ENCODE measurements at regions not wholly inside any gene's neighbourhood (a gene's known extent, or its start where the extent isn't known, plus 50 kb on each side); places are given as distances from the start of the nearest gene placed in this dataset.

DNA sequence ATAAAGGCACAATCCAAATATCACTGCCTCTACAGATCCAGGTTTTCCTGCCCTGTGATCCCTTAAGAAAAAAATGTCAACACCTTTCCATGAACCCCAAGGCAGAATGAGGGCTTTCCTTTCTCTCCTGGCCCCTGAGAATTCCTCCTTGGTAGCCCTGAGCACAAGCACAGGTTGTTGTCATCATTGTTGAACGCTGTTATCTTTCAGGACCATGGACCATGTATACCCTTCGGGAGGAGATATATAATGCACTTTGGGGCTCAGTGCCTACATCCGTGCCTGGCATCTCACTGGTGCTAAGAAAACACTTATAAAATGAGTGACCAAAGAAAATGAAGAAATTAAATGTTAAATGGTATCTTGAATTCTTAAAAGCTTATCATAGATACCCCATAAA is 296.2 kb downstream of the SETD4 start:
- ChIA-PET POLR2A (no interaction called here), CTCF (interaction anchor here (1.1 to 1.5 kb wide), 2 partner anchors 15 to 76 kb away, joined by 3 to 5 read pairs; no protein-coding TSS in a partner anchor)
- WGBS (ENCODE audit: low lambda C conversion rate) = 10% methylated on average over 3 of the region's 3 CpGs
- Histone ChIP-seq H3K27me3 (ENCODE audit: insufficient read depth) (no peaks in the 10 kb centered on the region; the same call in 1 of the 2 replicates), H3F3A (replicated peaks; ENCODE audit: insufficient read depth) (no peaks in the 10 kb centered on the region), H2AFZ (ENCODE audit: low read depth) (no peak overlapping the region), H3K27ac (ENCODE audit: low read depth in 2 of 2, low read length in 1 of 2) (no peak overlapping the region), H3K9me2 (no peaks in the 10 kb centered on the region), H3K9me3 (no peaks in the 10 kb centered on the region), H3K36me3 (replicated peaks in 1 of 2; ENCODE audit: control insufficient read depth in 1 of 2, insufficient read depth in 2 of 2, low read length in 1 of 2) (no peaks in the 10 kb centered on the region), H3K9ac (no peak overlapping the region), H4K20me1 (ENCODE audit: insufficient read depth) (no peaks in the 10 kb centered on the region), H3K79me2 (ENCODE audit: insufficient read depth) (no peaks in the 10 kb centered on the region), H3K4me3 (ENCODE audit: low read depth in 2 of 2, low read length in 1 of 2) (no peak overlapping the region), H3K4me1 (ENCODE audit: control insufficient read depth in 1 of 2, insufficient read depth in 2 of 2, low read depth in 1 of 2, low read length in 1 of 2) (no peaks in the 10 kb centered on the region), H3K4me2 (no peak overlapping the region)
- DNase-seq = no peak
- TF ChIP-seq, protein P1, sequence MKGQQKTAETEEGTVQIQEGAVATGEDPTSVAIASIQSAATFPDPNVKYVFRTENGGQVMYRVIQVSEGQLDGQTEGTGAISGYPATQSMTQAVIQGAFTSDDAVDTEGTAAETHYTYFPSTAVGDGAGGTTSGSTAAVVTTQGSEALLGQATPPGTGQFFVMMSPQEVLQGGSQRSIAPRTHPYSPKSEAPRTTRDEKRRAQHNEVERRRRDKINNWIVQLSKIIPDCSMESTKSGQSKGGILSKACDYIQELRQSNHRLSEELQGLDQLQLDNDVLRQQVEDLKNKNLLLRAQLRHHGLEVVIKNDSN (IDR thresholded peaks at IDR 0.05; ENCODE audit: borderline replicate concordance, low read depth) = no peak
- TF ChIP-seq TCF12 (IDR thresholded peaks at IDR 0.05) (no peak), EP300 (IDR thresholded peaks at IDR 0.05; ENCODE audit: borderline replicate concordance in 1 of 2, low read depth in 1 of 2, low read length in 1 of 2) (no peak), SIN3A (IDR thresholded peaks at IDR 0.05; ENCODE audit: borderline replicate concordance, low read depth, low read length) (no peak)
- TF ChIP-seq, protein P2, sequence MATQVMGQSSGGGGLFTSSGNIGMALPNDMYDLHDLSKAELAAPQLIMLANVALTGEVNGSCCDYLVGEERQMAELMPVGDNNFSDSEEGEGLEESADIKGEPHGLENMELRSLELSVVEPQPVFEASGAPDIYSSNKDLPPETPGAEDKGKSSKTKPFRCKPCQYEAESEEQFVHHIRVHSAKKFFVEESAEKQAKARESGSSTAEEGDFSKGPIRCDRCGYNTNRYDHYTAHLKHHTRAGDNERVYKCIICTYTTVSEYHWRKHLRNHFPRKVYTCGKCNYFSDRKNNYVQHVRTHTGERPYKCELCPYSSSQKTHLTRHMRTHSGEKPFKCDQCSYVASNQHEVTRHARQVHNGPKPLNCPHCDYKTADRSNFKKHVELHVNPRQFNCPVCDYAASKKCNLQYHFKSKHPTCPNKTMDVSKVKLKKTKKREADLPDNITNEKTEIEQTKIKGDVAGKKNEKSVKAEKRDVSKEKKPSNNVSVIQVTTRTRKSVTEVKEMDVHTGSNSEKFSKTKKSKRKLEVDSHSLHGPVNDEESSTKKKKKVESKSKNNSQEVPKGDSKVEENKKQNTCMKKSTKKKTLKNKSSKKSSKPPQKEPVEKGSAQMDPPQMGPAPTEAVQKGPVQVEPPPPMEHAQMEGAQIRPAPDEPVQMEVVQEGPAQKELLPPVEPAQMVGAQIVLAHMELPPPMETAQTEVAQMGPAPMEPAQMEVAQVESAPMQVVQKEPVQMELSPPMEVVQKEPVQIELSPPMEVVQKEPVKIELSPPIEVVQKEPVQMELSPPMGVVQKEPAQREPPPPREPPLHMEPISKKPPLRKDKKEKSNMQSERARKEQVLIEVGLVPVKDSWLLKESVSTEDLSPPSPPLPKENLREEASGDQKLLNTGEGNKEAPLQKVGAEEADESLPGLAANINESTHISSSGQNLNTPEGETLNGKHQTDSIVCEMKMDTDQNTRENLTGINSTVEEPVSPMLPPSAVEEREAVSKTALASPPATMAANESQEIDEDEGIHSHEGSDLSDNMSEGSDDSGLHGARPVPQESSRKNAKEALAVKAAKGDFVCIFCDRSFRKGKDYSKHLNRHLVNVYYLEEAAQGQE (IDR thresholded peaks at IDR 0.05; ENCODE audit: low read depth, low read length) = peak; percentile 81; the same call in 1 of the 2 replicates

DNA sequence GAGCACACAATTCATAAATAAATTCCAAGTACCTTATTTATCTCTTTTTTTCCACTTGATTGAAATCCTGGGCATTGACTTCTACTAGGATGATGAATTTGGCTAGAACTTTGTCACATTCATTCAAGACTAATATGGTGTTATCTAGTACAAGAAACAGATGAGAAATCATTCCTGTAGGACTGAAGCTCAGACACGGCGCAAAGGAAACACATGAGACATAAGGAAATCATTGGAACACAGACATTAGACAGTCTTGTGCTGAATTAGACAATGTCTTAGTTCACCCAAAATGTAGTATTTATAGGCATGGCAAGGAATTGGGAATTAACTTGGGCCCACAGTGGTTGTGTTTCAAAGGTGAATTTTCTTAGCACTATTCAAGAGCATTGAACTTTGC is 305.7 kb downstream of the SETD4 start:
- 37% methylated on average over 2 of the region's 2 CpGs for WGBS (ENCODE audit: low lambda C conversion rate)
- DNase-seq = no peak
- Histone ChIP-seq H3K4me3 (ENCODE audit: low read depth in 2 of 2, low read length in 1 of 2) (no peak overlapping the region), H3K27me3 (ENCODE audit: insufficient read depth) (no peaks in the 10 kb centered on the region), H3K9me2 (no peaks in the 10 kb centered on the region), H3K79me2 (ENCODE audit: insufficient read depth) (no peaks in the 10 kb centered on the region), H3K4me2 (no peak overlapping the region), H4K20me1 (ENCODE audit: insufficient read depth) (no peaks in the 10 kb centered on the region), H3K9ac (no peak overlapping the region), H3F3A (replicated peaks; ENCODE audit: insufficient read depth) (no peaks in the 10 kb centered on the region), H3K36me3 (replicated peaks in 1 of 2; ENCODE audit: control insufficient read depth in 1 of 2, insufficient read depth in 2 of 2, low read length in 1 of 2) (no peaks in the 10 kb centered on the region), H3K4me1 (ENCODE audit: control insufficient read depth in 1 of 2, insufficient read depth in 2 of 2, low read depth in 1 of 2, low read length in 1 of 2) (no peaks in the 10 kb centered on the region), H2AFZ (ENCODE audit: low read depth) (no peak overlapping the region), H3K27ac (ENCODE audit: low read depth in 2 of 2, low read length in 1 of 2) (no peak overlapping the region), H3K9me3 (no peaks in the 10 kb centered on the region)
- TF ChIP-seq, protein P3, sequence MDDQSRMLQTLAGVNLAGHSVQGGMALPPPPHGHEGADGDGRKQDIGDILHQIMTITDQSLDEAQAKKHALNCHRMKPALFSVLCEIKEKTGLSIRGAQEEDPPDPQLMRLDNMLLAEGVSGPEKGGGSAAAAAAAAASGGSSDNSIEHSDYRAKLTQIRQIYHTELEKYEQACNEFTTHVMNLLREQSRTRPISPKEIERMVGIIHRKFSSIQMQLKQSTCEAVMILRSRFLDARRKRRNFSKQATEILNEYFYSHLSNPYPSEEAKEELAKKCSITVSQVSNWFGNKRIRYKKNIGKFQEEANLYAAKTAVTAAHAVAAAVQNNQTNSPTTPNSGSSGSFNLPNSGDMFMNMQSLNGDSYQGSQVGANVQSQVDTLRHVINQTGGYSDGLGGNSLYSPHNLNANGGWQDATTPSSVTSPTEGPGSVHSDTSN (IDR thresholded peaks at IDR 0.05) = no peak
- TF ChIP-seq MEF2A (IDR thresholded peaks at IDR 0.05; ENCODE audit: borderline replicate concordance, low read depth) (no peak), SMC3 (IDR thresholded peaks at IDR 0.05; ENCODE audit: low read depth, low read length) (no peak), YY1 (IDR thresholded peaks at IDR 0.05; ENCODE audit: low read depth) (no peak), EZH2phosphoT487 (IDR thresholded peaks at IDR 0.05; ENCODE audit: borderline replicate concordance, low read depth) (no peak), JUND (IDR thresholded peaks at IDR 0.05) (no peak), EP300 (IDR thresholded peaks at IDR 0.05; ENCODE audit: borderline replicate concordance in 1 of 2, low read depth in 1 of 2, low read length in 1 of 2) (no peak), RCOR1 (IDR thresholded peaks at IDR 0.05; ENCODE audit: low read length) (no peak), TCF12 (IDR thresholded peaks at IDR 0.05) (no peak), TAF1 (IDR thresholded peaks at IDR 0.05; ENCODE audit: borderline replicate concordance, low read depth, low read length) (no peak), RAD21 (IDR thresholded peaks at IDR 0.05; ENCODE audit: low read length) (no peak), FOSL2 (IDR thresholded peaks at IDR 0.05; ENCODE audit: borderline replicate concordance, low read depth) (no peak)
- TF ChIP-seq, protein P1 (IDR thresholded peaks at IDR 0.05; ENCODE audit: borderline replicate concordance, low read depth) = no peak
- TF ChIP-seq, protein P4, sequence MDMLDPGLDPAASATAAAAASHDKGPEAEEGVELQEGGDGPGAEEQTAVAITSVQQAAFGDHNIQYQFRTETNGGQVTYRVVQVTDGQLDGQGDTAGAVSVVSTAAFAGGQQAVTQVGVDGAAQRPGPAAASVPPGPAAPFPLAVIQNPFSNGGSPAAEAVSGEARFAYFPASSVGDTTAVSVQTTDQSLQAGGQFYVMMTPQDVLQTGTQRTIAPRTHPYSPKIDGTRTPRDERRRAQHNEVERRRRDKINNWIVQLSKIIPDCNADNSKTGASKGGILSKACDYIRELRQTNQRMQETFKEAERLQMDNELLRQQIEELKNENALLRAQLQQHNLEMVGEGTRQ (IDR thresholded peaks at IDR 0.05; ENCODE audit: borderline replicate concordance, low read depth, low read length) = no peak
- TF ChIP-seq, protein P2 (IDR thresholded peaks at IDR 0.05; ENCODE audit: low read depth, low read length) = no peak
- ChIA-PET CTCF (no interaction called here), POLR2A (no interaction called here)

All from SK-N-SH (cell line).